GM23338 (cell line): ENCODE measurements at regions not wholly inside any gene's neighbourhood (a gene's known extent, or its start where the extent isn't known, plus 50 kb on each side); places are given as distances from the start of the nearest gene placed in this dataset.

Experiments used
- CTCF ChIP-seq, 2 experiments: fragments of 200-600 bp in 1 of 2; sonication (generic) in 1 of 2; conservative IDR thresholded peaks; 2 replicates each; pipeline versions ENCODE4 v1.5.1 to v1.6.1; 2016 to 2017; ENCODE audit warnings: antibody characterized with exemption in 2 of 2, low read depth in 2 of 2, mild to moderate bottlenecking in 2 of 2, moderate library complexity in 1 of 2
- EZH2 ChIP-seq: fragments of 200-600 bp; sonication (generic); IDR thresholded peaks from one replicate; pipeline ENCODE4 v1.8.0; 2017; ENCODE audit warnings: antibody characterized with exemption, mild to moderate bottlenecking, low read depth; ENCODE audit not compliant: unreplicated experiment
- EZH2phosphoT487 ChIP-seq: fragments of 200-600 bp; sonication (generic); IDR thresholded peaks from one replicate; pipeline ENCODE4 v1.8.1; 2018; ENCODE audit warnings: antibody characterized with exemption; ENCODE audit not compliant: unreplicated experiment
- NANOG ChIP-seq: IDR thresholded peaks from 2 replicates; pipeline ENCODE4 v1.6.1; 2016; ENCODE audit warnings: antibody characterized with exemption, borderline replicate concordance
- POLR2AphosphoS5 ChIP-seq: IDR thresholded peaks from 2 replicates; pipeline ENCODE4 v1.6.1; 2016; ENCODE audit warnings: antibody characterized with exemption, low read depth
- REST ChIP-seq: IDR thresholded peaks from one replicate; pipeline ENCODE4 v1.6.1; 2018; ENCODE audit warnings: antibody characterized with exemption; ENCODE audit not compliant: unreplicated experiment
- STAT1 ChIP-seq: IDR thresholded peaks from one replicate; pipeline ENCODE4 v1.6.1; 2016; ENCODE audit warnings: antibody characterized with exemption; ENCODE audit not compliant: unreplicated experiment
- ZNF331 ChIP-seq: fragments of 250-450 bp; sonication (Bioruptor Pico); IDR thresholded peaks from 2 replicates; pipeline ENCODE4 v1.5.0; 2020; ENCODE audit warnings: low read depth, mild to moderate bottlenecking, moderate library complexity
- TF ChIP-seq, protein P1 (sequence below): fragments of 250-450 bp; sonication (Bioruptor Pico); IDR thresholded peaks from 2 replicates; pipeline ENCODE4 v1.5.0; 2020; ENCODE audit warnings: mild to moderate bottlenecking, moderate library complexity

DNA sequence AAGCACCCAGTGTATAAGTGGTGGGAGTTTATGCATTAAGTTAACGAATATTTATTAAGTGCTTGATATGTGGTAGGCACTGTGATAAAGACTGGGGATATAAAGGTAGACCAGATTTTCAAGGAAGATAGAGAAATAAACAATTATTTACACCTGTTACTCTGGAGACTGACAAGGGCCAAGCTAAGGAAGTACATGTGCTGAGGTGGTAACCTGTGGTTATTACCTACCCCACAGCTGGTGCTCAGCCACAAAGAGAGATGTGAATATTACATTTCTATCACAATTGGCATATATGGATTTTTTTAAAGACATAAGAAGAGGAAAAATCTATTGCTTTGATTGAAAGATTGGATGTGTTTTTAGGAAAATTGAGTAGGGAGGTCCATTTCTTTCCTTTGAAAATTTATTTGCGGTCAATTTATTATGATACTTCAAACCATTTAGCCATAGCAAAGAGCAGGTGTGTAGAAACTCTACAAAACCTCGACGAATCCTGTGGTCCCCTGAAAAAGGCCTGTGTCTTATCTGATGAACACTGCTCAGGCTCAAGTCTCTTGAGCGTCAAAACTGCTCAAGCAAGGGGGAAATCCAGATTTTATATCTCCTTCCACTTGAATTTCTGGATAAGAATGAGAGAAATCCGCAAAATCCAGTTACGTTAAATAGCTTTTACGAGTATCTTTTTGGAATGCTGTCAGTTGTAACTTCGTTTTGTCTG, 217.7 kb upstream of the HAND2 start (continued):
- TF ChIP-seq, protein P1, sequence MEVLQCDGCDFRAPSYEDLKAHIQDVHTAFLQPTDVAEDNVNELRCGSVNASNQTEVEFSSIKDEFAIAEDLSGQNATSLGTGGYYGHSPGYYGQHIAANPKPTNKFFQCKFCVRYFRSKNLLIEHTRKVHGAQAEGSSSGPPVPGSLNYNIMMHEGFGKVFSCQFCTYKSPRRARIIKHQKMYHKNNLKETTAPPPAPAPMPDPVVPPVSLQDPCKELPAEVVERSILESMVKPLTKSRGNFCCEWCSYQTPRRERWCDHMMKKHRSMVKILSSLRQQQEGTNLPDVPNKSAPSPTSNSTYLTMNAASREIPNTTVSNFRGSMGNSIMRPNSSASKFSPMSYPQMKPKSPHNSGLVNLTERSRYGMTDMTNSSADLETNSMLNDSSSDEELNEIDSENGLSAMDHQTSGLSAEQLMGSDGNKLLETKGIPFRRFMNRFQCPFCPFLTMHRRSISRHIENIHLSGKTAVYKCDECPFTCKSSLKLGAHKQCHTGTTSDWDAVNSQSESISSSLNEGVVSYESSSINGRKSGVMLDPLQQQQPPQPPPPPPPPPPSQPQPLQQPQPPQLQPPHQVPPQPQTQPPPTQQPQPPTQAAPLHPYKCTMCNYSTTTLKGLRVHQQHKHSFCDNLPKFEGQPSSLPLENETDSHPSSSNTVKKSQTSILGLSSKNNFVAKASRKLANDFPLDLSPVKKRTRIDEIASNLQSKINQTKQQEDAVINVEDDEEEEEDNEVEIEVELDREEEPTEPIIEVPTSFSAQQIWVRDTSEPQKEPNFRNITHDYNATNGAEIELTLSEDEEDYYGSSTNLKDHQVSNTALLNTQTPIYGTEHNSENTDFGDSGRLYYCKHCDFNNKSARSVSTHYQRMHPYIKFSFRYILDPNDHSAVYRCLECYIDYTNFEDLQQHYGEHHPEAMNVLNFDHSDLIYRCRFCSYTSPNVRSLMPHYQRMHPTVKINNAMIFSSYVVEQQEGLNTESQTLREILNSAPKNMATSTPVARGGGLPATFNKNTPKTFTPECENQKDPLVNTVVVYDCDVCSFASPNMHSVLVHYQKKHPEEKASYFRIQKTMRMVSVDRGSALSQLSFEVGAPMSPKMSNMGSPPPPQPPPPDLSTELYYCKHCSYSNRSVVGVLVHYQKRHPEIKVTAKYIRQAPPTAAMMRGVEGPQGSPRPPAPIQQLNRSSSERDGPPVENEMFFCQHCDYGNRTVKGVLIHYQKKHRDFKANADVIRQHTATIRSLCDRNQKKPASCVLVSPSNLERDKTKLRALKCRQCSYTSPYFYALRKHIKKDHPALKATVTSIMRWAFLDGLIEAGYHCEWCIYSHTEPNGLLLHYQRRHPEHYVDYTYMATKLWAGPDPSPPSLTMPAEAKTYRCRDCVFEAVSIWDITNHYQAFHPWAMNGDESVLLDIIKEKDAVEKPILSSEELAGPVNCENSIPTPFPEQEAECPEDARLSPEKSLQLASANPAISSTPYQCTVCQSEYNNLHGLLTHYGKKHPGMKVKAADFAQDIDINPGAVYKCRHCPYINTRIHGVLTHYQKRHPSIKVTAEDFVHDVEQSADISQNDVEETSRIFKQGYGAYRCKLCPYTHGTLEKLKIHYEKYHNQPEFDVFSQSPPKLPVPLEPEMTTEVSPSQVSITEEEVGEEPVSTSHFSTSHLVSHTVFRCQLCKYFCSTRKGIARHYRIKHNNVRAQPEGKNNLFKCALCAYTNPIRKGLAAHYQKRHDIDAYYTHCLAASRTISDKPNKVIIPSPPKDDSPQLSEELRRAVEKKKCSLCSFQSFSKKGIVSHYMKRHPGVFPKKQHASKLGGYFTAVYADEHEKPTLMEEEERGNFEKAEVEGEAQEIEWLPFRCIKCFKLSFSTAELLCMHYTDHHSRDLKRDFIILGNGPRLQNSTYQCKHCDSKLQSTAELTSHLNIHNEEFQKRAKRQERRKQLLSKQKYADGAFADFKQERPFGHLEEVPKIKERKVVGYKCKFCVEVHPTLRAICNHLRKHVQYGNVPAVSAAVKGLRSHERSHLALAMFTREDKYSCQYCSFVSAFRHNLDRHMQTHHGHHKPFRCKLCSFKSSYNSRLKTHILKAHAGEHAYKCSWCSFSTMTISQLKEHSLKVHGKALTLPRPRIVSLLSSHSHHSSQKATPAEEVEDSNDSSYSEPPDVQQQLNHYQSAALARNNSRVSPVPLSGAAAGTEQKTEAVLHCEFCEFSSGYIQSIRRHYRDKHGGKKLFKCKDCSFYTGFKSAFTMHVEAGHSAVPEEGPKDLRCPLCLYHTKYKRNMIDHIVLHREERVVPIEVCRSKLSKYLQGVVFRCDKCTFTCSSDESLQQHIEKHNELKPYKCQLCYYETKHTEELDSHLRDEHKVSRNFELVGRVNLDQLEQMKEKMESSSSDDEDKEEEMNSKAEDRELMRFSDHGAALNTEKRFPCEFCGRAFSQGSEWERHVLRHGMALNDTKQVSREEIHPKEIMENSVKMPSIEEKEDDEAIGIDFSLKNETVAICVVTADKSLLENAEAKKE = no peak
- TF ChIP-seq STAT1 (no peak), NANOG (no peak), ZNF331 (CRISPR knock-in tag) (no peak), EZH2phosphoT487 (no peak), CTCF (conservative IDR thresholded peaks at IDR 0.05; ENCODE audit: low read depth in 2 of 2) (no peak), EZH2 (no peak), REST (no peak), POLR2AphosphoS5 (no peak)
